HepG2 (cell line): ENCODE measurements at regions not wholly inside any gene's neighbourhood (a gene's known extent, or its start where the extent isn't known, plus 50 kb on each side); places are given as distances from the start of the nearest gene placed in this dataset.

Experiments used
- ATAC-seq: fragments of 200-7000 bp; cut with Tn5 transposase; 3 replicates; pipeline ENCODE4 v1.9.1; 2020; ENCODE audit warnings: mild to moderate bottlenecking, moderate library complexity
- BruUV-seq: library from RNA; stranded (reverse); fragments of 400-500 nt; replicated peaks from 2 replicates; lab custom pipeline; 2021; lab: Mats Ljungman, UMichigan
- CTCF ChIA-PET: fragments of 300-600 bp; formaldehyde crosslinking; extraction: SDS; loops from one replicate; lab custom pipeline; 2021; ENCODE audit warnings: low total read pairs, inconsistent platforms, low intra/inter-chr PET ratio; lab: Yijun Ruan, JAX
- POLR2A ChIA-PET: fragments of 350-600 bp; sonication (Branson Sonifier 250); formaldehyde crosslinking; loops from one replicate; lab custom pipeline; 2020; ENCODE audit warnings: antibody characterized with exemption, inconsistent platforms; lab: Yijun Ruan, JAX
- DNase-seq: peaks from one replicate; pipeline ENCODE4 v3.0.0-alpha.2; 2015; ENCODE audit warnings: low spot score
- FAIRE-seq: peaks from 3 replicates; lab custom pipeline; 2011; peaks lifted over from hg19 to GRCh38; lab: Jason Lieb, UNC
- H2AFZ ChIP-seq: one replicate; pipeline ENCODE4 v1.6.1; 2011; ENCODE audit warnings: low read length, inconsistent platforms
- H3K27ac ChIP-seq: fragments of 300-600 bp; 3 replicates; pipeline ENCODE4 v1.8.0; 2011; ENCODE audit warnings: mixed run types, mild to moderate bottlenecking, mixed read lengths, low read length, inconsistent platforms; ENCODE audit not compliant: insufficient read depth; ENCODE audit errors: extremely low read length
- H3K27me3 ChIP-seq, 2 experiments: fragments of 200-600 bp in 1 of 2; 2 replicates in 1 of 2; 3 replicates in 1 of 2; pipeline versions ENCODE4 v1.6.0 to v1.8.0; 2011; ENCODE audit warnings: low read length in 2 of 2, mild to moderate bottlenecking in 2 of 2, moderate library complexity in 2 of 2, inconsistent platforms in 1 of 2; ENCODE audit not compliant: insufficient read depth in 2 of 2, control insufficient read depth in 1 of 2
- H3K36me3 ChIP-seq, 2 experiments: fragments of 200-600 bp in 1 of 2; replicated peaks in 1 of 2; 2 replicates in 1 of 2; 3 replicates in 1 of 2; pipeline versions ENCODE4 v1.5.1 to v1.8.0; 2011; ENCODE audit warnings: low read length in 2 of 2, inconsistent platforms in 1 of 2; ENCODE audit not compliant: insufficient read depth in 2 of 2, control insufficient read depth in 1 of 2
- H3K4me1 ChIP-seq: 2 replicates; pipeline ENCODE4 v1.5.1; 2012; ENCODE audit warnings: low read length, inconsistent platforms; ENCODE audit not compliant: insufficient read depth
- H3K4me2 ChIP-seq: 2 replicates; pipeline ENCODE4 v1.6.0; 2011; ENCODE audit warnings: low read depth, low read length, inconsistent platforms
- H3K4me3 ChIP-seq, 3 experiments: fragments of 200-600 bp in 1 of 3; sonication (generic), shearing (Covaris generic) in 1 of 3; replicated peaks in 1 of 3; 2 replicates each; pipeline ENCODE4 v1.5.1; 2011 to 2016; ENCODE audit warnings: low read length in 3 of 3, inconsistent platforms in 2 of 3, low read depth in 2 of 3, mild to moderate bottlenecking in 2 of 3, control low read depth in 1 of 3, mixed read lengths in 1 of 3; ENCODE audit not compliant: insufficient read depth in 1 of 3
- H3K79me2 ChIP-seq: one replicate; pipeline ENCODE4 v1.6.1; 2011; ENCODE audit warnings: low read length, inconsistent platforms; ENCODE audit not compliant: insufficient read depth
- H3K9ac ChIP-seq: 2 replicates; pipeline ENCODE4 v1.6.0; 2011; ENCODE audit warnings: mild to moderate bottlenecking, low read depth, low read length, inconsistent platforms; ENCODE audit not compliant: insufficient read depth
- H3K9me3 ChIP-seq: 2 replicates; pipeline ENCODE4 v1.5.1; 2012; ENCODE audit warnings: mild to moderate bottlenecking, low read length
- H4K20me1 ChIP-seq: 2 replicates; pipeline ENCODE4 v1.6.0; 2011; ENCODE audit warnings: inconsistent platforms, mild to moderate bottlenecking, low read length, moderate library complexity; ENCODE audit not compliant: insufficient read depth
- KLF12 ChIP-seq: sonication (generic); formaldehyde crosslinking; IDR thresholded peaks from 2 replicates; pipeline ENCODE4 v1.4.0; 2020; ENCODE audit warnings: missing genetic modification reagents, borderline replicate concordance
- KMT2A ChIP-seq: sonication (generic); formaldehyde crosslinking; IDR thresholded peaks from 2 replicates; pipeline ENCODE4 v1.4.0; 2020; ENCODE audit warnings: missing genetic modification reagents
- PPARG ChIP-seq: conservative IDR thresholded peaks from 2 replicates; pipeline ENCODE4 v1.6.1; 2016; ENCODE audit warnings: missing biosample characterization, missing genetic modification reagents
- SRSF9 ChIP-seq: fragments of 200-400 bp; formaldehyde crosslinking; IDR thresholded peaks from 2 replicates; pipeline ENCODE4 v1.6.1; 2018; ENCODE audit warnings: borderline replicate concordance, mild to moderate bottlenecking, low read depth, low read length; ENCODE audit not compliant: insufficient read depth, poor library complexity, severe bottlenecking
- ZNF343 ChIP-seq: sonication (generic); formaldehyde crosslinking; IDR thresholded peaks from 2 replicates; pipeline ENCODE4 v1.4.0; 2020; ENCODE audit warnings: mild to moderate bottlenecking, missing genetic modification reagents
- ZNF660 ChIP-seq: sonication (generic); formaldehyde crosslinking; IDR thresholded peaks from 2 replicates; pipeline ENCODE4 v1.5.1; 2020; ENCODE audit warnings: mild to moderate bottlenecking, low read depth, missing genetic modification reagents, borderline replicate concordance
- WGBS: methylation state at CpG from one replicate; pipeline ENCODE4 v1.1.6; 2017; ENCODE audit warnings: low lambda C conversion rate; 5-methylcytosine and 5-hydroxymethylcytosine counted together
- in situ Hi-C: cut with HindIII; loops from 2 replicates; pipeline ENCODE4 v1.10.0; 2017; ENCODE audit warnings: low pct_unique_long_range_greater_than_20kb; ENCODE audit not compliant: extremely low pct_ligation_motif_present
- intact Hi-C: fragments of 100-400 bp; cut with micrococcal nuclease; formaldehyde crosslinking; loops from one replicate; pipeline ENCODE4 v1.10.0; 2022; ENCODE audit not compliant: unreplicated experiment
- TF ChIP-seq, protein P1 (sequence below): sonication (generic); formaldehyde crosslinking; IDR thresholded peaks from 2 replicates; pipeline ENCODE4 v1.4.0; 2020; ENCODE audit warnings: mild to moderate bottlenecking, missing genetic modification reagents
- TF ChIP-seq, protein P2 (sequence below): sonication (generic); formaldehyde crosslinking; IDR thresholded peaks from 2 replicates; pipeline ENCODE4 v1.9.0; 2021; ENCODE audit warnings: missing genetic modification reagents, borderline replicate concordance
- TF ChIP-seq, protein P3 (sequence below): sonication (generic); formaldehyde crosslinking; conservative IDR thresholded peaks from 2 replicates; pipeline ENCODE4 v1.8.0; 2022; ENCODE audit warnings: low read depth, missing genetic modification reagents

DNA sequence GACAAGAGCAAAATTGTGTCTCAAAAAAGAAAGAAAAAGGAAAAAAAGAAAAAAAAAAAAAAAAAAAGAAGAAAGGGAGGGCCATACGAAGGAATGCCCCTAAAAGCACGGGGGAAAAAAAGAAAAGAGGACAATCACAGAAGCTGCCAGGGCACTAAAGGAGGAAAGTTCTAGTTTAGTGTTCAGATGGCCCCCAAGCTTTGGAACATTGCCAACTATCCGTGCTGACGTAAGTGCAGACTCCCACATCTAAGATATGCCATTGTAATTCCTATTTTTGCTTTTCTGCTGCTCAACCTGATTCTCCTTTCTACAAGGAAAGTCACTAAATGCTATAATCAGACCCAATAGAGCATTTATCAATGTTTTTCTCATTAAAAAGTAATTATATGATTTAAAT, 842.1 kb downstream of the KCNJ2 start:
- 15% methylated on average over 4 of the region's 4 CpGs for WGBS
- H3K9me3 ChIP-seq = peaks cover 67% of the 10 kb centered on the region
- FAIRE-seq = no peak
- intact Hi-C loops = no loop called here
- ATAC-seq = no peak
- no peak overlapping the region for H3K4me2 ChIP-seq
- H3K4me1 ChIP-seq = no peaks in the 10 kb centered on the region
- BruUV-seq = no TSS peak
- H3K27ac ChIP-seq = no peak overlapping the region
- H3K4me3 ChIP-seq = no peak overlapping the region
- H2AFZ ChIP-seq = no peak overlapping the region
- in situ Hi-C loops = no loop called here
- DNase-seq = no peak
- H3K9ac ChIP-seq = no peak overlapping the region
- TF ChIP-seq, protein P1, sequence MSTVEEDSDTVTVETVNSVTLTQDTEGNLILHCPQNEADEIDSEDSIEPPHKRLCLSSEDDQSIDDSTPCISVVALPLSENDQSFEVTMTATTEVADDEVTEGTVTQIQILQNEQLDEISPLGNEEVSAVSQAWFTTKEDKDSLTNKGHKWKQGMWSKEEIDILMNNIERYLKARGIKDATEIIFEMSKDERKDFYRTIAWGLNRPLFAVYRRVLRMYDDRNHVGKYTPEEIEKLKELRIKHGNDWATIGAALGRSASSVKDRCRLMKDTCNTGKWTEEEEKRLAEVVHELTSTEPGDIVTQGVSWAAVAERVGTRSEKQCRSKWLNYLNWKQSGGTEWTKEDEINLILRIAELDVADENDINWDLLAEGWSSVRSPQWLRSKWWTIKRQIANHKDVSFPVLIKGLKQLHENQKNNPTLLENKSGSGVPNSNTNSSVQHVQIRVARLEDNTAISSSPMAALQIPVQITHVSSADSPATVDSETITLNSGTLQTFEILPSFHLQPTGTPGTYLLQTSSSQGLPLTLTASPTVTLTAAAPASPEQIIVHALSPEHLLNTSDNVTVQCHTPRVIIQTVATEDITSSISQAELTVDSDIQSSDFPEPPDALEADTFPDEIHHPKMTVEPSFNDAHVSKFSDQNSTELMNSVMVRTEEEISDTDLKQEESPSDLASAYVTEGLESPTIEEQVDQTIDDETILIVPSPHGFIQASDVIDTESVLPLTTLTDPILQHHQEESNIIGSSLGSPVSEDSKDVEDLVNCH (CRISPR knock-in tag) = no peak
- TF ChIP-seq, protein P2, sequence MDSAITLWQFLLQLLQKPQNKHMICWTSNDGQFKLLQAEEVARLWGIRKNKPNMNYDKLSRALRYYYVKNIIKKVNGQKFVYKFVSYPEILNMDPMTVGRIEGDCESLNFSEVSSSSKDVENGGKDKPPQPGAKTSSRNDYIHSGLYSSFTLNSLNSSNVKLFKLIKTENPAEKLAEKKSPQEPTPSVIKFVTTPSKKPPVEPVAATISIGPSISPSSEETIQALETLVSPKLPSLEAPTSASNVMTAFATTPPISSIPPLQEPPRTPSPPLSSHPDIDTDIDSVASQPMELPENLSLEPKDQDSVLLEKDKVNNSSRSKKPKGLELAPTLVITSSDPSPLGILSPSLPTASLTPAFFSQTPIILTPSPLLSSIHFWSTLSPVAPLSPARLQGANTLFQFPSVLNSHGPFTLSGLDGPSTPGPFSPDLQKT (CRISPR knock-in tag) = no peak
- TF ChIP-seq, protein P3, sequence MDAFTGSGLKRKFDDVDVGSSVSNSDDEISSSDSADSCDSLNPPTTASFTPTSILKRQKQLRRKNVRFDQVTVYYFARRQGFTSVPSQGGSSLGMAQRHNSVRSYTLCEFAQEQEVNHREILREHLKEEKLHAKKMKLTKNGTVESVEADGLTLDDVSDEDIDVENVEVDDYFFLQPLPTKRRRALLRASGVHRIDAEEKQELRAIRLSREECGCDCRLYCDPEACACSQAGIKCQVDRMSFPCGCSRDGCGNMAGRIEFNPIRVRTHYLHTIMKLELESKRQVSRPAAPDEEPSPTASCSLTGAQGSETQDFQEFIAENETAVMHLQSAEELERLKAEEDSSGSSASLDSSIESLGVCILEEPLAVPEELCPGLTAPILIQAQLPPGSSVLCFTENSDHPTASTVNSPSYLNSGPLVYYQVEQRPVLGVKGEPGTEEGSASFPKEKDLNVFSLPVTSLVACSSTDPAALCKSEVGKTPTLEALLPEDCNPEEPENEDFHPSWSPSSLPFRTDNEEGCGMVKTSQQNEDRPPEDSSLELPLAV (CRISPR knock-in tag) = no peak
- TF ChIP-seq ZNF660 = no peak
- TF ChIP-seq KLF12 (CRISPR knock-in tag) = no peak
- no peak for TF ChIP-seq SRSF9
- no peak for TF ChIP-seq PPARG (CRISPR knock-in tag)
- TF ChIP-seq KMT2A (CRISPR knock-in tag) = no peak
- no peak for TF ChIP-seq ZNF343 (CRISPR knock-in tag)
- H3K79me2 ChIP-seq = no peaks in the 10 kb centered on the region
- H3K27me3 ChIP-seq = no peaks in the 10 kb centered on the region
- no peaks in the 10 kb centered on the region for H4K20me1 ChIP-seq
- POLR2A ChIA-PET = no interaction called here
- no peaks in the 10 kb centered on the region for H3K36me3 ChIP-seq
- CTCF ChIA-PET = no interaction called here
